GM12872 (cell line): ENCODE measurements at regions not wholly inside any gene's neighbourhood (a gene's known extent, or its start where the extent isn't known, plus 50 kb on each side); places are given as distances from the start of the nearest gene placed in this dataset.

ENCODE experiments used
- CTCF ChIP-seq: IDR thresholded peaks from 3 replicates; pipeline ENCODE4 v1.5.1; 2011; ENCODE audit warnings: low read depth, mild to moderate bottlenecking, low read length, moderate library complexity; ENCODE audit not compliant: insufficient read depth

GRCh38 chr2:195489101-195489500, 167.9 kb upstream of the SLC39A10 start:
- no peak for TF ChIP-seq CTCF

GRCh38 chr2:195488567-195488966, 168.5 kb upstream of the SLC39A10 start:
- no peak for TF ChIP-seq CTCF

- no peak for TF ChIP-seq CTCF
Measured at GRCh38 chr2:195486987-195487644, 169.9 kb upstream of the SLC39A10 start.

- no peak for TF ChIP-seq CTCF
Measured at GRCh38 chr2:195486520-195486919, 170.5 kb upstream of the SLC39A10 start.

GRCh38 chr2:195482010-195482409, 175.0 kb upstream of the SLC39A10 start:
- TF ChIP-seq CTCF: no peak

GRCh38 chr2:195480121-195480520, 176.9 kb upstream of the SLC39A10 start:
- TF ChIP-seq CTCF: no peak

- no peak for TF ChIP-seq CTCF
Measured at GRCh38 chr2:195479407-195479806, 177.6 kb upstream of the SLC39A10 start.

GRCh38 chr2:195477996-195478382, 179.0 kb upstream of the SLC39A10 start:
- TF ChIP-seq CTCF: no peak
